ENCODE measurements at regions not wholly inside any gene's neighbourhood (a gene's known extent, or its start where the extent isn't known, plus 50 kb on each side); places are given as distances from the start of the nearest gene placed in this dataset.
"Not testable (repeated sequence)": the region's sequence is repeated elsewhere in the genome, so short reads cannot be mapped to it uniquely, and the experiment has no call there.

- intact Hi-C loops (cut with micrococcal nuclease) = no loop called here
- H3K4me3 ChIP-seq (ENCODE audit: low read length in 2 of 2) = no peak overlapping the region
- H3K9me3 ChIP-seq (ENCODE audit: control insufficient read depth in 1 of 2, low read length in 2 of 2) = no peaks in the 10 kb centered on the region
- CTCF ChIA-PET (ENCODE audit: partially characterized antibody) = no interaction called here
- POLR2A ChIA-PET (ENCODE audit: partially characterized antibody) = no interaction called here
- Mint-ChIP-seq H3K4me1 (no peaks in the 10 kb centered on the region), H3K27ac (no peak overlapping the region), H3K9me3 (peaks cover 3 to 43% (median 21%) of the 10 kb centered on the region in 8 donors), H3K27me3 (no peaks in the 10 kb centered on the region), H3K36me3 (no peaks in the 10 kb centered on the region), H3K4me3 (no peak overlapping the region)
- no peak for DNase-seq
- H3K4me1 ChIP-seq (ENCODE audit: insufficient read depth, low read length) = no peaks in the 10 kb centered on the region
- no peak overlapping the region for H3K27ac ChIP-seq (ENCODE audit: low read depth, low read length)
- no peaks in the 10 kb centered on the region for H3K27me3 ChIP-seq (ENCODE audit: insufficient read depth, low read length)
- no peaks in the 10 kb centered on the region for H3K36me3 ChIP-seq (ENCODE audit: insufficient read depth, low read length)
These were observed 1231.1 kb downstream of the CDH11 start for GRCh38 chr16:63890723-63891122.

- Histone ChIP-seq H3K27me3 (ENCODE audit: insufficient read depth, low read length) (no peaks in the 10 kb centered on the region), H3K36me3 (ENCODE audit: insufficient read depth, low read length) (no peaks in the 10 kb centered on the region), H3K4me1 (ENCODE audit: insufficient read depth, low read length) (no peaks in the 10 kb centered on the region), H3K9me3 (ENCODE audit: control insufficient read depth in 1 of 2, low read length in 2 of 2) (no peaks in the 10 kb centered on the region), H3K4me3 (ENCODE audit: low read length in 2 of 2) (no peak overlapping the region), H3K27ac (ENCODE audit: low read depth, low read length) (no peak overlapping the region)
- ChIA-PET CTCF (ENCODE audit: partially characterized antibody) (no interaction called here), POLR2A (ENCODE audit: partially characterized antibody) (no interaction called here)
- no peak overlapping the region for H3K27ac Mint-ChIP-seq
- H3K4me1 Mint-ChIP-seq = no peaks in the 10 kb centered on the region
- no peak for DNase-seq
- H3K9me3 Mint-ChIP-seq = peaks cover 0 to 43% (median 19%) of the 10 kb centered on the region in 8 donors
- H3K27me3 Mint-ChIP-seq = no peaks in the 10 kb centered on the region
- no peak overlapping the region for H3K4me3 Mint-ChIP-seq
- no peaks in the 10 kb centered on the region for H3K36me3 Mint-ChIP-seq
- intact Hi-C loops (cut with micrococcal nuclease) = no loop called here
These were observed 1231.8 kb downstream of the CDH11 start for GRCh38 chr16:63890081-63890480.

GRCh38 chr16:63883091-63883490 is 1238.8 kb downstream of the CDH11 start:
- Histone ChIP-seq H3K9me3 (ENCODE audit: control insufficient read depth in 1 of 2, low read length in 2 of 2) (no peaks in the 10 kb centered on the region), H3K27me3 (ENCODE audit: insufficient read depth, low read length) (no peaks in the 10 kb centered on the region), H3K4me1 (ENCODE audit: insufficient read depth, low read length) (no peaks in the 10 kb centered on the region), H3K36me3 (ENCODE audit: insufficient read depth, low read length) (no peaks in the 10 kb centered on the region), H3K27ac (ENCODE audit: low read depth, low read length) (no peak overlapping the region), H3K4me3 (ENCODE audit: low read length in 2 of 2) (no peak overlapping the region)
- no peak overlapping the region for H3K27ac Mint-ChIP-seq
- CTCF ChIA-PET (ENCODE audit: partially characterized antibody) = no interaction called here
- DNase-seq = no peak
- no peaks in the 10 kb centered on the region for H3K27me3 Mint-ChIP-seq
- H3K4me3 Mint-ChIP-seq = no peak overlapping the region
- intact Hi-C loops (cut with micrococcal nuclease) = no loop called here
- POLR2A ChIA-PET (ENCODE audit: partially characterized antibody) = no interaction called here
- H3K4me1 Mint-ChIP-seq = no peaks in the 10 kb centered on the region
- H3K36me3 Mint-ChIP-seq = no peaks in the 10 kb centered on the region
- peaks cover 2 to 44% (median 28%) of the 10 kb centered on the region in 8 donors for H3K9me3 Mint-ChIP-seq

DNA sequence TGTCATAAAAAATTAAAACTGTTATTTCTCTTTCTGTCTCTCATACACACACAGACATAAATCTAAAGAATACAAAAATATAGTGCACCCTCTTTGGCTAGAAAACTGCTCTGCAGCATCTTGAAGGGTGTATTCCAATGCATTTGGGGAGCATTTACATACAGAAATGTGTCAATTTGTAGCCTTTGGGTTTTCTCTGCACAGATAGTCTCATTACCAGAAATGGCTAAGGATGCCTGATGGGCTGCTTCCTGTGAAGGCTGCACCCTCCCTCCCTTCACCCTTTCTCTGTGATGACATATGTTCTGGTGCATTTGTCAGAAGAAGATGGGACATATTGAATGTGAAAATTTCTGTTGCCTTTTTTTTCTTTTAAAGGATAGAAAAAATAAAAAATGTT is 1239.3 kb downstream of the CDH11 start:
- Mint-ChIP-seq H3K4me3 (no peak overlapping the region), H3K36me3 (no peaks in the 10 kb centered on the region), H3K4me1 (no peaks in the 10 kb centered on the region), H3K27ac (no peak overlapping the region), H3K9me3 (peaks cover 2 to 44% (median 27%) of the 10 kb centered on the region in 8 donors), H3K27me3 (no peaks in the 10 kb centered on the region)
- H3K4me3 ChIP-seq (ENCODE audit: low read length in 2 of 2) = no peak overlapping the region
- ChIA-PET CTCF (ENCODE audit: partially characterized antibody) (no interaction called here), POLR2A (ENCODE audit: partially characterized antibody) (no interaction called here)
- no peaks in the 10 kb centered on the region for H3K36me3 ChIP-seq (ENCODE audit: insufficient read depth, low read length)
- H3K27ac ChIP-seq (ENCODE audit: low read depth, low read length) = no peak overlapping the region
- no peaks in the 10 kb centered on the region for H3K4me1 ChIP-seq (ENCODE audit: insufficient read depth, low read length)
- intact Hi-C loops (cut with micrococcal nuclease) = no loop called here
- H3K9me3 ChIP-seq (ENCODE audit: control insufficient read depth in 1 of 2, low read length in 2 of 2) = no peaks in the 10 kb centered on the region
- no peak for DNase-seq
- no peaks in the 10 kb centered on the region for H3K27me3 ChIP-seq (ENCODE audit: insufficient read depth, low read length)

DNA sequence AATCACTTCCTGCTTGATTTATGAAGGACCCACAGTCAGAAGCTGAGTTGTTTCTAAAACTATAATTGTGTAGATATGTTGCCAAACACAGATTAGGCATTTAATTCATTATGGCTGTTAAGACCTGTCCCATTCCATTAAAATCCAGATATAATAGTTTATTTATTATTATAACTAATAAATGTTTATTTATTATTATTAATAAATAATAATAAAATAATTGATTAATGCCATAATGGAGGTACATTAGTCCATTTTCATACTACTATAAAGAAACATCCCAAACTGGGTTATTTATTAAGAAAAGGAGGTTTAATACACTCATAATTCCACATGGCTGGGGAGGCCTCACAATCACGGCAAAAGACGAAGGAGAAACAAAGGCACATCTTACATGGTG is 1240.9 kb downstream of the CDH11 start:
- Mint-ChIP-seq H3K27ac (no peak overlapping the region), H3K9me3 (peaks cover 2 to 39% (median 28%) of the 10 kb centered on the region in 8 donors), H3K27me3 (no peaks in the 10 kb centered on the region), H3K4me3 (no peak overlapping the region), H3K4me1 (no peaks in the 10 kb centered on the region), H3K36me3 (peaks cover 0 to 3% of the 10 kb centered on the region in 2 donors)
- ChIA-PET CTCF (ENCODE audit: partially characterized antibody) (no interaction called here), POLR2A (ENCODE audit: partially characterized antibody) (no interaction called here)
- no peak overlapping the region for H3K4me3 ChIP-seq (ENCODE audit: low read length in 2 of 2)
- no peaks in the 10 kb centered on the region for H3K9me3 ChIP-seq (ENCODE audit: control insufficient read depth in 1 of 2, low read length in 2 of 2)
- no peaks in the 10 kb centered on the region for H3K36me3 ChIP-seq (ENCODE audit: insufficient read depth, low read length)
- H3K27ac ChIP-seq (ENCODE audit: low read depth, low read length) = no peak overlapping the region
- no peaks in the 10 kb centered on the region for H3K4me1 ChIP-seq (ENCODE audit: insufficient read depth, low read length)
- H3K27me3 ChIP-seq (ENCODE audit: insufficient read depth, low read length) = no peaks in the 10 kb centered on the region
- intact Hi-C loops (cut with micrococcal nuclease) = no loop called here
- DNase-seq = no peak

DNA sequence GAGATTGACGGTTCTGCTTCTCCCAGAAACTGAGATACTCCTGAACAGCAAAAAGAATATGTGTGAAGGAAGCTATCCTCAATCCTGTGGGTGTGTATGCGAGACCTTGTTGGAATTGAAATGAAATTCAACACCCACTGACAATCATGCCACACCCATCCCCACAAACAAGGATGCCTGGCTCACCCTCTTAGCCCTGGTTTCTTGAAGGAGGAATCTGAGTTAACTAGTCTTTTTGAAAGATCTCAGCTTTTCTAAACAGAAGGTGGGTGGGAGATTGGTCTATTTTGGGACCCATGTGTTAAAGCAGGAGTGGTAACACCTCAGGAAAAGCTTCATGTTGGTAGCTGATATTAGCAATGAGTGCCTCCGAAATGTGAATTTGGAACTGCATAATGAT is 1244.5 kb downstream of the CDH11 start:
- no peak overlapping the region for H3K27ac ChIP-seq (ENCODE audit: low read depth, low read length)
- no peaks in the 10 kb centered on the region for H3K36me3 ChIP-seq (ENCODE audit: insufficient read depth, low read length)
- Mint-ChIP-seq H3K9me3 (peaks cover 2 to 37% (median 22%) of the 10 kb centered on the region in 8 donors), H3K27me3 (no peaks in the 10 kb centered on the region), H3K27ac (no peak overlapping the region), H3K4me3 (no peak overlapping the region), H3K4me1 (no peaks in the 10 kb centered on the region), H3K36me3 (peaks cover 0 to 3% of the 10 kb centered on the region in 2 donors)
- no peak for DNase-seq
- H3K9me3 ChIP-seq (ENCODE audit: control insufficient read depth in 1 of 2, low read length in 2 of 2) = no peaks in the 10 kb centered on the region
- ChIA-PET CTCF (ENCODE audit: partially characterized antibody) (no interaction called here), POLR2A (ENCODE audit: partially characterized antibody) (no interaction called here)
- H3K27me3 ChIP-seq (ENCODE audit: insufficient read depth, low read length) = no peaks in the 10 kb centered on the region
- intact Hi-C loops (cut with micrococcal nuclease) = no loop called here
- no peak overlapping the region for H3K4me3 ChIP-seq (ENCODE audit: low read length in 2 of 2)
- no peaks in the 10 kb centered on the region for H3K4me1 ChIP-seq (ENCODE audit: insufficient read depth, low read length)

GRCh38 chr16:63876103-63876502 is 1245.8 kb downstream of the CDH11 start:
- no peaks in the 10 kb centered on the region for H3K9me3 ChIP-seq (ENCODE audit: control insufficient read depth in 1 of 2, low read length in 2 of 2)
- intact Hi-C loops (cut with micrococcal nuclease) = no loop called here
- no peaks in the 10 kb centered on the region for H3K36me3 ChIP-seq (ENCODE audit: insufficient read depth, low read length)
- Mint-ChIP-seq H3K9me3 (peaks cover 2 to 32% (median 17%) of the 10 kb centered on the region in 8 donors), H3K27ac (no peak overlapping the region), H3K36me3 (peaks cover 0 to 3% of the 10 kb centered on the region in 2 donors), H3K4me3 (no peak overlapping the region), H3K27me3 (no peaks in the 10 kb centered on the region), H3K4me1 (no peaks in the 10 kb centered on the region)
- H3K4me1 ChIP-seq (ENCODE audit: insufficient read depth, low read length) = no peaks in the 10 kb centered on the region
- POLR2A ChIA-PET (ENCODE audit: partially characterized antibody) = no interaction called here
- CTCF ChIA-PET (ENCODE audit: partially characterized antibody) = no interaction called here
- H3K27me3 ChIP-seq (ENCODE audit: insufficient read depth, low read length) = no peaks in the 10 kb centered on the region
- no peak overlapping the region for H3K27ac ChIP-seq (ENCODE audit: low read depth, low read length)
- no peak overlapping the region for H3K4me3 ChIP-seq (ENCODE audit: low read length in 2 of 2)
- no peak for DNase-seq

GRCh38 chr16:63860700-63861099 is 1261.2 kb downstream of the CDH11 start:
- H3K36me3 Mint-ChIP-seq; H3K36me3 ChIP-seq (ENCODE audit: insufficient read depth, low read length); H3K27me3 Mint-ChIP-seq; H3K4me3 Mint-ChIP-seq; H3K27me3 ChIP-seq (ENCODE audit: insufficient read depth, low read length); H3K27ac Mint-ChIP-seq; H3K4me1 Mint-ChIP-seq; CTCF ChIA-PET (ENCODE audit: partially characterized antibody); H3K4me3 ChIP-seq (ENCODE audit: low read length in 2 of 2); DNase-seq; H3K9me3 ChIP-seq (ENCODE audit: control insufficient read depth in 1 of 2, low read length in 2 of 2); intact Hi-C loops (cut with micrococcal nuclease); H3K4me1 ChIP-seq (ENCODE audit: insufficient read depth, low read length); POLR2A ChIA-PET (ENCODE audit: partially characterized antibody); H3K27ac ChIP-seq (ENCODE audit: low read depth, low read length): not testable (repeated sequence)
- H3K9me3 Mint-ChIP-seq = peaks cover 3 to 27% (median 13%) of the 10 kb centered on the region in 8 donors
